Sigmoid colon (tissue), 4 donors: ENCODE measurements at regions not wholly inside any gene's neighbourhood (a gene's known extent, or its start where the extent isn't known, plus 50 kb on each side); places are given as distances from the start of the nearest gene placed in this dataset.

ENCODE experiments used
- EP300 ChIP-seq, 4 donors: sonication (generic); formaldehyde crosslinking; IDR thresholded peaks; one replicate each; pipeline ENCODE4 v1.6.1; 2017; ENCODE audit warnings: antibody characterized with exemption in 4 of 4
- POLR2A ChIP-seq, 2 donors: fragments of 450-650 bp; IDR thresholded peaks; one replicate each; pipeline ENCODE4 v1.6.1; 2016; ENCODE audit warnings: antibody characterized with exemption in 2 of 2, mild to moderate bottlenecking in 2 of 2, moderate library complexity in 2 of 2
- TF ChIP-seq, protein P1 (sequence below), 4 experiments: fragments of 450-650 bp in 3 of 4; fragments of 200-600 bp in 1 of 4; IDR thresholded peaks; one replicate each; pipeline ENCODE4 v1.5.1; 2016 to 2019; ENCODE audit warnings: antibody characterized with exemption in 4 of 4, mild to moderate bottlenecking in 3 of 4, moderate library complexity in 2 of 4

DNA sequence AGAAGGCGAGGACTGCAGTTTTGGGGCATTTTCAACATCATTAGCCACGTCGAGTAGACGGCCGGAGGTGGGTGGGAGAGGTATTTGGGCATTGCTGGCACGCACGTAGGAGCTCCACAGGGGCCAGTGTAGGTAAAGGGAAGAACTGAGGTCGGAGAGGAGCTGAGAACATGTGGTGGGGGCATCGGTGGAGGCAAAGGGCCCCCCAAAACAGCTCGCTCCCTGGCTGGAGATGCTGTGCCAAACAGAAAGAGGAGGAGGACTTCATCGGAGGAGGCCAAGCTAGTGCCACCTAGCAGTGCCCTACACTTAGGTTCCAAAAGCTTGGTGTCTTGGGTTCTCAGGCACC lies 52.0 kb upstream of the PPP2R5C start:
- TF ChIP-seq, protein P1, sequence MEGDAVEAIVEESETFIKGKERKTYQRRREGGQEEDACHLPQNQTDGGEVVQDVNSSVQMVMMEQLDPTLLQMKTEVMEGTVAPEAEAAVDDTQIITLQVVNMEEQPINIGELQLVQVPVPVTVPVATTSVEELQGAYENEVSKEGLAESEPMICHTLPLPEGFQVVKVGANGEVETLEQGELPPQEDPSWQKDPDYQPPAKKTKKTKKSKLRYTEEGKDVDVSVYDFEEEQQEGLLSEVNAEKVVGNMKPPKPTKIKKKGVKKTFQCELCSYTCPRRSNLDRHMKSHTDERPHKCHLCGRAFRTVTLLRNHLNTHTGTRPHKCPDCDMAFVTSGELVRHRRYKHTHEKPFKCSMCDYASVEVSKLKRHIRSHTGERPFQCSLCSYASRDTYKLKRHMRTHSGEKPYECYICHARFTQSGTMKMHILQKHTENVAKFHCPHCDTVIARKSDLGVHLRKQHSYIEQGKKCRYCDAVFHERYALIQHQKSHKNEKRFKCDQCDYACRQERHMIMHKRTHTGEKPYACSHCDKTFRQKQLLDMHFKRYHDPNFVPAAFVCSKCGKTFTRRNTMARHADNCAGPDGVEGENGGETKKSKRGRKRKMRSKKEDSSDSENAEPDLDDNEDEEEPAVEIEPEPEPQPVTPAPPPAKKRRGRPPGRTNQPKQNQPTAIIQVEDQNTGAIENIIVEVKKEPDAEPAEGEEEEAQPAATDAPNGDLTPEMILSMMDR (IDR thresholded peaks at IDR 0.05): no peak
- no peak for TF ChIP-seq EP300 (IDR thresholded peaks at IDR 0.05)
- TF ChIP-seq POLR2A (IDR thresholded peaks at IDR 0.05): no peak
